HG03354 (cell line): ENCODE measurements at regions not wholly inside any gene's neighbourhood (a gene's known extent, or its start where the extent isn't known, plus 50 kb on each side); places are given as distances from the start of the nearest gene placed in this dataset.

Experiments used
- ATAC-seq: cut with Tn5 transposase; IDR thresholded peaks from one replicate; pipeline ENCODE4 v1.9.1; 2021; ENCODE audit warnings: mild to moderate bottlenecking; ENCODE audit not compliant: unreplicated experiment, poor library complexity, severe bottlenecking

DNA sequence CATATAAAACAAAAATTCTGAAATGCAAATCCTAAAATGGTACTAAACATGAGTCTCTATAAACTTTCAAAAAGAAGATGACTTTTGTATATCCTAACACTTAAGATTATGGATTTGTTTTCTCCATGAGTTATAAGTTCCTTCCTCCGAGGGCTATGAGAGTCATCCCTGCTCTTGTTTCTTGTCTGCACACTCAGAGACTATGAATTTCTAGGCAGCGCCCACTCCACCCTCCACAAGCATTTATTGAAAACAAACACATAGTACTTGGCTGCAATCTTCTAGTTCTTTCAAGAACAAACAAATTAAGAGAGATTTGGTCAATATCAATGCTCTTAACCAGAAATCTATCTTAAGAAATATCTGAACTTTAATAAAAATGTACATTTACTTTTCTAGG lies 211.7 kb downstream of the DKK1 start:
- ATAC-seq = no peak

DNA sequence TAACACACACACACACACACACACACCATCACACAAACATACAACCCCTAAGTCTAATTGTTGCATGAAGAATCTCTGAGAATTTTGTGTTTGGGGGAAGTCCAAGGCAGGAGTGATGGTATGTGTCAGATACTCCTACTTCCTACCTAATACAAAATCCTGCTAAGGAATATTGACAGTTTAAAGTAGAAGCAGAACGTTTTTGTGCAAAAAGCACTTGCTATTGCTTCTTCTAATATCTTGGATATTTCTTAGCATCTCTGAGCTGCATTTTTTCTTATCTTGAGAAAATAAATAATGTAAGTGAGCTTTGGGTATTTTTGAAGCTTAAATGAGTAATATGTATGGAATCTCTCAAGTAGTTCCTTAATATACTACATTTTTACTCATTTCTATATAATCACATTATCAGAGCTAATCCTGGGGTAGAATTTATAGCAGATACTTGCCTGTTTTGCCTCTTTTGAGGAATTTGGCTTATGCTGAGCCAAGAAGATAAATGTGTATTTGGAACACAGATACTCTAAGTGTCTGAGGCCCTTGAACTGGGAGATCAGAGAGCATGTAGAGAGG lies 212.3 kb downstream of the DKK1 start:
- no peak for ATAC-seq

DNA sequence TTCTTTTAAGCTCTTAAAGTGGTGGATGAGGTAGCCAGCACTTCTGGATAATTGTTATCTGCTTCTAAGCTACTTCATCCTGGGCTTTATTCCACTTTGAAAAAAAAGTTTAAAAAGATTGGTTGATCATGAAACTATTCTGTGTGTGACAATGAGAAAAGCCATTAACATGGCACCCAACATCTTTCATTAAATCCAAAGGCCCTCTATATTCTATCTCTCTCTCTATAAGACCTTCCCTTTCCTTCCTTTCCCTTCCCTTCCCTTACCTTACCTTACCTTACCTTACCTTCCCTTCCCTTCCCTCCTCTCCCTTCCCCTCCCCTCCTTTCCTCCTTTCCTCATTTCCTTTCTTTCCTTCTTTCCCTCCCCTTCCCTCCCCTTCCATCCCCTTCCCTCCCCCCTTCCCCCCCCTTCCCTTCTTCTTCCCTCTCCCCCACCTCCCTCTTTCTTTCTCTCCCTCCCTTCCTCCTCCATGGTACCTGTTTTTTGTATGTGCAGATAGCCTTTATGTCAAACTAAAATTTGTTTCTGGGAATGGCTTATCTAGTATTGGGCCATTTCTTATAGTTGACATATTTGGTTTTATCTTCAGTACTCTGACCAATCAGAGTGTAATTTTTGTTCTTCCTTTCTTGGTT lies 218.7 kb downstream of the DKK1 start:
- ATAC-seq = no peak

DNA sequence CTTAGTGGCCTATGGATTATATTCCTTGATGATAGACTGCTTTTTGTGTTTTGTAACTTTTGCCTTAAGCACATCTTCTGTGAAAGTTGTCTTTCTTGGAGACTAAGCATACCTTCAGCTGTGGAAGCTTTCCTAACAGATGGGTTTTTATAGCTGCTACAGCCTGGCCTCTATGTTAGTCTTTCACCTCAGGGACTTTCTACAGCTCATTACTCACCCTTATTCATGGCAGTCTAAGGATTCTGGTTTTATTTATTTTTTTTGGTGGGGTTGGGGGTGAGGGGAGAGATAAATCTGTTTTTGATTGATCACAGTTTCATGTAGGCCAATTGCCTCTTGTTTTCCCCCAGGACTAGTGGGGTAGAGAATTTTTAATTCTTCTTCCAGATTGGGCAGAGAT lies 219.9 kb downstream of the DKK1 start:
- ATAC-seq = no peak

DNA sequence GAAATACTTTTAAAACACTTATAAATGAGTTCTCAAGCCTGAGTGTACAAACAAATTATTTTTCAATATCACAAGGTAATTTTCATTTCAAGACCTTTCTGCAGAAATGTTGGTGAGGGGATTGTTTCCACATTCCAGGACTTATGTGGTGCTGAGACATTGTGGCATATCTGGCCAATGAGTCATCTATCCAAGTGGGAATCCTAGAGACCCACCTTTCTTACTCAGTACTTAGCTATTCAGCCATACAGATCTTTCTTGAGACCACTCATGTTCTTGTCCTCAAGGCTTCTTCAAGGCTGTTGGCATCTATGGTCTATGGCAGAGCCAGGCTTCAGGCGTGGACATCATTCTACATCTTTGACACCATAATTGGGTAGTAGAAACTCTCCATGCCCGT lies 225.4 kb downstream of the DKK1 start:
- no peak for ATAC-seq

DNA sequence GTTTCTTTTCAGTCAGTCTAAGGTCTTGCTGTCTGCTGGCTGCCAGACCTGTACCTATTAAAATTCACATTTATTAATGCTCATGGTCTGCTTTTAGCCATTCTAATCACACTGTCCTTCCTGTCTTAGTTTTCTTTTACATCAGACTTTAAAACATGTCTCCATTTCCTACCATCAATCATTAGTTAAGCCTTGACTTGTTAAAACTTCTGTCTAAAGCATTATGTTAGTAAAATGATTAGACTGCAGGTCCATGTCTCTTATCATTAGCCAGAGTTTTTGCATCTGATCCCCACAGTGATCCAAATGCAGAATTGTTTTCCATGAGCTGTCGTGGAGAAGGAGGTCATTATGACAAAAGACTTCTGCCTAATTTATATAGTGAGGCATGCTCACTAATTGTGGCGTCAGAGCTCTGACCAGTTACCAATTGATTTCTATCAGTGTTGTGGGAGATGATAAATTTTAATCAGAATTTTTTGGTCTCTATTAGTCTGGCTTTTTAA lies 226.5 kb downstream of the DKK1 start:
- ATAC-seq = no peak

DNA sequence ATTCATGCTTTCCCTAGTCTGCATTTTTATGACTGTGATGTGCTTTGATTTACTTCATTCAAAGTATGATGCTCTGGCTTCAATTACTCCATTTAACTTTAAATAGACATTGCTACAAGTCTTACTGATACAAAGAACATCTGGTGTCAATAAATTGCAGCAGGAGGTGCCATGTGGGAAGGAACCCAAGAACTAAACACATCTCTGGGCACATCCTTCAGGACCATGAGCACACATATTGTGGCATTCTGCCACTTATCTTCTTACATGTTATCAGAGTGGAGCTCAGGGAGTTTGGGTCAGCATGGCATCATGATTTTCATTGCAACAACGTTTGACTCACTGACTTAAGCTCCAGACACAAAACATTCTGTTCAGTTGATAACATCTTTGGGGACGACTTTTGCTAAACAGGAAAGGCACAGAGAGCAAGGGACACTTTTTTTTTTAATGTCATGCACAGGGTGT lies 227.0 kb downstream of the DKK1 start:
- no peak for ATAC-seq

DNA sequence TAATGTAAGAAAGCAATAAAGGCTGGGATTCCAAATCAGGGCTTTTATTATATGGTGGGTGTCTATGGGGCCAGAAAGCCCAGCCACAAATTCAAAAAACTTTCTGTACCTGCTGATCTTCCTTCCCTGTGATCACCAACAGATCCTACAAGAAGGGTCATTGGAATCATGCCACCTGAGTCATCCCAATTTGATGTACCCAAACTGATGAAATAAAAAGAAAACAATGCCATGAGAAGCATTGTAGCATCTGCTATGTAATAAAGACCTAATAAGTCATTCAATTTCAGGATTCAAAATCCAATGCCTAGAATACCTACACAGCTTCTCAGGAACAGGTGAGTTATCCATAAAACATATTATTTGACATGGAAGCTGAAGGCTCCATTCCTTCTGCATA lies 228.8 kb downstream of the DKK1 start:
- ATAC-seq = no peak

DNA sequence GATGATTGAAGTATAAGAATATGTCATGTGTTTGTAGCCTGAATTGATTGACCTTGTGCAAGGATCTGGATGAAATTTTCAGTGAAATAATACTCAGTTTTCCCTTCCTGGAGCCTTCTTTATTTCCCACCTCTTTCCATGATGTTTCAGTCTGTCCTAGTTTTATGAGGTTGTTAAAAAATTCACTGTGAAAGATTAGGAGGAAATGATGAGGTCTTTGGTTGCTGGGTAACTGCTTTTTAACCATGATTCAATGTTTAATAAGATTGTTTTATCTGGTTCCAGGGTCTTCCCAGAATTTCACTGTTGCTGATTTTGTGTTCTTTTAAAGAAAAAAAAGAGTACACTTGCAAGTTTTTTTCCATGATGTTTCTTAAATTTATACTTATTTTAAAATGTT lies 221.5 kb downstream of the MBL2 start:
- no peak for ATAC-seq

DNA sequence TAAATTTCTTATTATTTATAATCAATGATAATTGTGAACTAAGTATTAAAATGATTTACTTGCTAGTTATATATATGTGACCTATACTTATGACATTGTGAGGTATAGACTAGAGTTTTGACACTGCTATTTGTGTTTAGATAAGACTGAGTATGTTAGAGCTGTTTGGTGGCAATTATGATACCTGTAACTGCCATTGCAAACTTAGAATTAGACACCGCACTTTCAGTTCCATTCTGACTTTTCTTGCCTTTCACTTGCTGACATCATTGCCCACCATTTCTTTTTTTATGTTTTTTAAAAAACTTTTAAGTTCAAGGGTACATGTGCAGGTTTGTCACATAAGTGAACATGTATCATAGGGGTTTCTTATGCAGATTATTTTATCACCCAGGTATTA lies 214.5 kb downstream of the MBL2 start:
- no peak for ATAC-seq

DNA sequence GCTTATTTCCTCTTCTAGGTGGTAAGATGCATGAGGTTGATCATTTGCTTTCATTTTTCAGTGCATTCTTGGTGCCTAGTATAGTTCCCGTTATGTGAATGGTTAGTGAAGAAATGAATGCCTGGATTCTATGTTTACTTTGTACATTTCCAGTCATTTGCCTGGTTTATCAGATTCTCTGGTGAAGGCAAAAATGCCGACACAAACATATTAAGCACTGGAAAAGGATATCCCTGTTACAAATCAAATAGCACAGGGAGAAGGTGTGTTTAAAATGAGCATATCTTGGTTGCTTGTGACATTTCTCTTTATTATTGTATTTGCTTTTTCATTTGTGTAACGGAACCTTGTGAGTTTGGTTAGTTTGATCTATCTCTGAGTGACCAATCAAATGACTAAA lies 211.3 kb downstream of the MBL2 start:
- ATAC-seq = no peak

DNA sequence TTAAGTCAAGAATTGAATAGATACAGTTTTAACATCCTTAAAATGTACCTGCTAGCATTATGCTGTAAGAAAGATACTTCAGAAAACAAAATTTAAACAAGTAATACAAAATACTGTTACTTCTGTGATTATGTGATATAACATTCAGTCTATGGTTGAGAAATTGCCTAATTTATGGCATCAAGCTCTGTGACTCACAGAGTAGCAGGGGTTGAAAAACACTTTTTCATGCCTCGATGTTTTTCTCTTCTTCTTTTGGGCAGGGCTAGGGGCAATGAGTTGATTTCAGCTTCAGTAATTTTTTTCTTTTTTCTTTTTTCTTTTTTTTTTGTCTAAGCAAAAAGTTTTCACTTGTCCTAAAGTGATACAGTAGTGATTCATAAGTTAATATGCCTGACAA lies 209.2 kb downstream of the MBL2 start:
- no peak for ATAC-seq

DNA sequence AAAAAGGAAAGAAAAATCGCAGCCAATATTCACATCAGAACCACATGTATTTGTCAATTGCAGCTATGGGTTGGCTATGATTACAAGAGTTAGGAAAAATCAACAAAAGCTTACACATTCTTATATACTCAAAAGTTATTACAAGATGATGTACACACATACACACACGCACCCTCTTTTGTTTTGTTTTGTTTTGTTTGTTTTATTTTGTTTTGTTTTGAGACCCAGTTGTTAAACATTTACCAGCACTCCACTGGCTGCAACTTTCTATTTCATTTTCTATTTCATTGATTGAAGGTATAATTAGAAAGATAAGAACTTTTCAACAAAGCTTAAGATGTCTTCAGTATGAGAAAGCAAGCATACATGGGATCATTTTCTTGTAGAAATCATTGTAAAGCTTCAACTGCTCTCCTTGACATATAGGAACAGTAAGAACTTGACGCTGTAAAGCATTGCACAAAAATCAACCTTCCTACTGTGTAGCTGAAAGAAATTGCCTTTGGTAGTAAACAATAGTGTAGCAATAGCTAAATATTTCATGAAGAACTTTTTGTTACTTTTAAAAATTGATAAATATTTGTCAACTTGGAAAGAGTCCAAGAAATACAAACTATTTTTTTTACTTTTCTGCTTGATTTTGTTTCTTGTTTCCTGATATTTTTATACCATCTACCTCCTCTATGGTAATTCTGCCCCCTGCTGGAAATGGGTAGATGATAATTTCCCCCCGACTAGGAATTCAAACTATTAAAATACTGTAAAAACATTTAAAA lies 205.9 kb downstream of the MBL2 start:
- peak; percentile 48 for ATAC-seq

DNA sequence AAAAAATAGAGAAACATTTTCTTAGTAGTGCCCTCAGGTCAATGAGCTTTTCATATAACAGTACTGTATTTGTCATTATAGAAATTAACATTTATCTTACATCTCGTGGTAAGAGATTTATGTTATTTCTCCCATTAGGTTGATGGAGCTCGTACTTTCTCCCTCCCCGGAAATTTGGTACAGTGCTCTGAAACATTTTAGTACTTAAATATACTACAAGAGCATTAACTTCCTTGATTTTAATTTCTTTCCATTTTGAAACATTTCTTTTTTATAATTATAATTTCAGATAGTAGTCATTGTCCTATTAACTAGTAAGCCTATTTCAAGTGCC lies 205.4 kb downstream of the MBL2 start:
- no peak for ATAC-seq

DNA sequence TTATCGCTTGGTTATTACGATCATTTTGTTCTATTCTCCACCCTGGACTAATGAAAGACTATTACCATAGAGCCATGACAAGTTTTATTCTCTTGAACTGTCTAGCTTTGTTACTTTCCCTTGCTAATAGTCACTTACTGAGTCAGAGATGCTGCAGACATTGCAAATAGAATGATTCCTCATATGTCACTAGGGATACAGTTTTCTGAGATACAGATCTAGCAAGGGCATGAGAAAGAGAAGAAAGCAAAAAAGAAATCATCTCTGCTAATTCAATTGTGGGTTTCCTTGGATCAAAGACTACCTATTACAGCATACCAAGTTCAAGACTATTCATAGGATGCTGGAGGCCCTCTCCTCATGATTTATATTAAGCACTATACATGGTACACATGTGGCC lies 204.3 kb downstream of the MBL2 start:
- ATAC-seq = no peak

DNA sequence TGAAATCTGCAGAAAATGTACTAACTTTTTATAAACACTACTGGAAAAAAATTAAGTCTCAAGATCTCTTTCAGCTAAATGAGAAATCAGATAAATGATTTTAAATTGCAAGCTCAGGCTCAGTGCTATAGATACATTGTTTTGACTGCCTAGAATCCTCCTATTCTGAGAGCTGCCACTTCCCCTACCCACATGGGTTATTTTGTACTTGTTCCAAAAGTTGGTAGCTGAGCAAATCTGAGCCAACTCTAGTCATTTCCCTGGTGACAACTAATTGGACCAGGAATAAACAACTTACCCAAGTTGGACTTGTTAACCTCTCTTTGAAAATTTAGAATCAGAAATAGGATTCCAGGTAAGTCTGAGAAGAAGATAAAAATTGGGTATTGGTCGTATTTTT lies 202.1 kb downstream of the MBL2 start:
- no peak for ATAC-seq

DNA sequence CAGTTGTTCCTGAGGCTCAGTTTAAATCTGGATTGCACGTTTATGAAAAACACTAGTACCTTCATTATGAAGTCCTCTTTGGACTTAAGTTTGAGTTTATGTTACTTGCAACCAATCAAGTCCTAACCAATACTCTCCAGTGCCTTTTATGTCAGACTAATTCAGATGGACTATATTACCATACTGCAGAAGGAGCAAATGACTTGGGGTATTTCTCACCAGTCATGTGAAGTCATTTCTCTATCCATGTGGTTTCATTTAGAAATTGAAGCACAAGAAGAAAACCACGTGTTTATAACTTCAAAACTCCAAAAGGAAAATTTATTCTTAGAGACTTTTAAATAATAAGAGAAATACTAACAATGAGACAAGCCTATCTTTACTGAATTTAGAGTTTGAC lies 201.6 kb downstream of the MBL2 start:
- no peak for ATAC-seq

DNA sequence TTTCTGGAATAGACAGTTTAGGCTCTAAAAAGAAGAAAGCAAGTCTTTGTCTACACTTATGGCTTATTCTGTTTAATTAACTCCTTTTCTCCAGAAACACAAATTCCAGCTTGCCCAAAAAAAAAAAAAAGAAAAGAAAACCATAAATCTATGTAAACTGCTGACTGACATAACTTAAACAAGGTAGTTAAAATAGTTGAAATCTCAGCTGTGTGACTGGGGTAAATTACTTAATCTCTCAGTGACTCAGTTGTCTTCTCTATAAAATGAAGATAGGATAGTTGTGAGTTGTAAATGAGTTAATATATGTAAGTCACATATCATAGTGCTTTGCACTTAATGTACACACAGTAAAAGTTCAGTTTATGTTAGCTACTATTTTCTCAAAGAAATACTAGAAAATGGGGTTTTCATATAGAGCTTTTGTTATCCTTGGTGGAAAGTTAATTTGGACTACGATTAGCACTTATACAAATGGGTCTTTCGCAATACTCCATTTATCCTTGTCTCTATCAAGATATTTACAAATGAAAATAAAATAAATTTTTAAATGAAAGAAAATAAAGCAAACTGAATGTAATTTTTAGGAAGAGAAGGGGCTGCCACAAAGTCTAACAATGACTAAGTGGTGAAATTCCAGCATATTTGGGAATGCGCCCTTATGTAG lies 200.9 kb downstream of the MBL2 start:
- no peak for ATAC-seq

DNA sequence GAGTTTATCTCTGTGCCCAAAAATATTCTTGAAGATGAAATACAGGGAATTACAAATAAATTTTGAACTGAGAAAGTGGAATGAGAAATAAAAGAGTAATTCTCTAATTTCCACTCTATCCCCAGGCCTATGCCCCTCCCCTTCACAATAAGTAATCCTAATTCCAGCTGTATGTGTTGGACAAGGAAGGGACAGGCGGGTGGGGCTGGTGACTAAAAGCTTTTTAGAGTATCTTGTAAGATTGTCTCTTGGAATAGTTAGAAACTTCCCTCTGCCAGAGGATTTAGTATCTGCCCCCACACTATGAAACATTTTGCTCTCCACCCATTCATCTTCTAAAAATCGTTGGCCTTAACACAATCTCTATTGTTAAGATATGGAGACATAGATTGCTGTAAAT lies 199.2 kb downstream of the MBL2 start:
- no peak for ATAC-seq

DNA sequence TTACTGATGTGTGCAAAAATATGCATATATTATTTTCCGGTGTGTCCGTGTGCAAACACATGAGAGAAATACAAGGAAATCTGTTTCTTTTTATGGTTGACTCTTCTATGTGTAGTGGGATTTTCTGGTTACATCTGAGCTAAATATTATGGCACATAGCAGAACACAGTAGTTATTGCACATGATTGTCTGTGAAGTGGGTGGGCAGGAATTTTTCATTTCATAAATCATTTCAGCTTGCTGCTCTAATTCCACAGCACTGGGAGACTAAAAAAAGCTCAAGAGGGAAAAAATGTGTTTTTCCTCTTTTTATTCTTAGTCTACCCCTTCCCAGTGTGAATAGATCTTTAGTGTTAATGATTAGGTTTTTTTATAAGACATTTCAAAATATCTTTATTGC lies 197.9 kb downstream of the MBL2 start:
- ATAC-seq = no peak

DNA sequence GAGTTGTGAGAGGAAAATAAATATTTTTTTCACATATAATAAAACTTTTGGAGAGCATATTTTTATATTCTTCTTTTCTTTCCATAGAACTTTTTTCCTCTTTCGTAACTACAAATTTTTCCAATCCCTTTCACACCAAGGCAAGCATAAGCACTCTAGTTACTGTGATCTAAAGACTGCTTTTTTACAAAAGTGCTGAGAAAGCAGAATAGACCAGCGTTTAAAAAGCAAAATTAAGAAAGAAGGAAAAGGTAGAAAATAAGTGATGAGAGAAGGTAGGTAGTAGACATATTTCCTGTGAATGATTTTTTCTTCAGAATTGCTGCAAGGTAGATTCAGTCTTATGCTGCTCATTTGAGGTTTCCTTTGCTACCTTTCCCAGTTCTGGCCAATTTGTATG lies 195.5 kb downstream of the MBL2 start:
- no peak for ATAC-seq
